GM12878 (cell line): ENCODE measurements at regions not wholly inside any gene's neighbourhood (a gene's known extent, or its start where the extent isn't known, plus 50 kb on each side); places are given as distances from the start of the nearest gene placed in this dataset.
A peak's percentile ranks its signal among the peaks of the same experiment; 100 is the strongest.

Experiments used
- ATAC-seq: fragments of 200-7000 bp; cut with Tn5 transposase; 3 replicates; pipeline ENCODE4 v1.9.1; 2020; ENCODE audit warnings: mild to moderate bottlenecking, moderate library complexity
- BruUV-seq: library from RNA; stranded (reverse); fragments of 400-500 nt; replicated peaks from 2 replicates; lab custom pipeline; 2021; lab: Mats Ljungman, UMichigan
- CTCF ChIA-PET: fragments of 300-600 bp; sonication (Branson Sonifier 250); formaldehyde crosslinking; extraction: SDS; loops from one replicate; lab custom pipeline; 2021; ENCODE audit warnings: inconsistent platforms; lab: Yijun Ruan, JAX
- POLR2A ChIA-PET: fragments of 350-600 bp; formaldehyde crosslinking; extraction: SDS; loops from one replicate; lab custom pipeline; 2021; ENCODE audit warnings: inconsistent platforms; lab: Charles Lee
- RAD21 ChIA-PET: fragments of 300-600 bp; sonication (Branson Sonifier 250); formaldehyde crosslinking; loops from one replicate; lab custom pipeline; 2023; ENCODE audit warnings: antibody characterized with exemption; ENCODE audit not compliant: unreplicated experiment; lab: Charles Lee
- SMC1A ChIA-PET: fragments of 300-600 bp; sonication (Branson Sonifier 250); formaldehyde crosslinking; loops from one replicate; lab custom pipeline; 2023; ENCODE audit not compliant: unreplicated experiment, uncharacterized antibody; lab: Charles Lee
- DNase-seq: peaks from one replicate; pipeline ENCODE4 v3.0.0-alpha.2; 2011; ENCODE audit warnings: low read depth, low spot score
- FAIRE-seq: peaks from 3 replicates; lab custom pipeline; 2011; peaks lifted over from hg19 to GRCh38; lab: Jason Lieb, UNC
- H2AFZ ChIP-seq: 2 replicates; pipeline ENCODE4 v1.6.0; 2011; ENCODE audit warnings: low read depth, low read length, control low read depth; ENCODE audit not compliant: control insufficient read depth
- H3K27ac ChIP-seq: 2 replicates; pipeline ENCODE4 v1.5.1; 2011; ENCODE audit warnings: control low read depth; ENCODE audit not compliant: control insufficient read depth, insufficient read depth
- H3K27me3 ChIP-seq, 2 experiments: replicated peaks in 1 of 2; 2 replicates each; pipeline versions ENCODE4 v1.6.0 to v1.6.1; 2011; ENCODE audit warnings: low read length in 1 of 2; ENCODE audit not compliant: control insufficient read depth in 2 of 2, insufficient read depth in 2 of 2
- H3K36me3 ChIP-seq, 2 experiments: 2 replicates each; pipeline ENCODE4 v1.5.1; 2011; ENCODE audit warnings: low read length in 1 of 2; ENCODE audit not compliant: control insufficient read depth in 2 of 2, insufficient read depth in 2 of 2
- H3K4me1 ChIP-seq: 2 replicates; pipeline ENCODE4 v1.6.1; 2011; ENCODE audit warnings: mild to moderate bottlenecking, low read length, moderate library complexity, mixed read lengths; ENCODE audit not compliant: control insufficient read depth, insufficient read depth
- H3K4me2 ChIP-seq: 2 replicates; pipeline ENCODE4 v1.6.0; 2011; ENCODE audit warnings: control low read depth; ENCODE audit not compliant: control insufficient read depth, insufficient read depth
- H3K4me3 ChIP-seq: fragments of 200-600 bp; sonication (generic); 2 replicates; pipeline ENCODE4 v1.5.1; 2016
- H3K79me2 ChIP-seq: 2 replicates; pipeline ENCODE4 v1.6.0; 2011; ENCODE audit warnings: low read length; ENCODE audit not compliant: control insufficient read depth, insufficient read depth
- H3K9ac ChIP-seq: 2 replicates; pipeline ENCODE4 v1.8.0; 2011; ENCODE audit warnings: low read length, control low read depth, mixed read lengths; ENCODE audit not compliant: control insufficient read depth, insufficient read depth
- H3K9me3 ChIP-seq: replicated peaks from 3 replicates; pipeline ENCODE4 v1.5.1; 2011; ENCODE audit warnings: mild to moderate bottlenecking, low read length; ENCODE audit not compliant: control insufficient read depth, insufficient read depth
- H4K20me1 ChIP-seq: 2 replicates; pipeline ENCODE4 v1.6.0; 2011; ENCODE audit not compliant: control insufficient read depth, insufficient read depth
- CBX5 ChIP-seq: sonication (generic); IDR thresholded peaks from 2 replicates; pipeline ENCODE4 v1.6.1; 2016; ENCODE audit warnings: low read depth, moderate library complexity, mild to moderate bottlenecking, inconsistent platforms
- CTCF ChIP-seq, 3 experiments: IDR thresholded peaks in 2 of 3; conservative IDR thresholded peaks in 1 of 3; 2 replicates each; pipeline ENCODE4 v1.5.1; 2011; ENCODE audit warnings: low read depth in 3 of 3, low read length in 3 of 3, mild to moderate bottlenecking in 3 of 3, control low read depth in 2 of 3, moderate library complexity in 2 of 3, inconsistent platforms in 1 of 3, mixed read lengths in 1 of 3; ENCODE audit not compliant: control insufficient read depth in 2 of 3, insufficient read depth in 1 of 3; ENCODE audit errors: extremely low read depth in 1 of 3
- EED ChIP-seq: sonication (generic); IDR thresholded peaks from 2 replicates; pipeline ENCODE4 v1.6.1; 2016; ENCODE audit warnings: antibody characterized with exemption, low read depth
- HCFC1 ChIP-seq: fragments of 150-350 bp; IDR thresholded peaks from 2 replicates; pipeline ENCODE4 v1.6.1; 2014; ENCODE audit warnings: low read length
- IKZF2 ChIP-seq, 2 experiments: fragments of 450-650 bp; IDR thresholded peaks; 2 replicates each; pipeline ENCODE4 v1.6.1; 2017; ENCODE audit warnings: mild to moderate bottlenecking in 2 of 2, moderate library complexity in 2 of 2
- KAT2A ChIP-seq: conservative IDR thresholded peaks from 2 replicates; pipeline ENCODE4 v1.6.1; 2011; ENCODE audit warnings: low read depth, low read length; ENCODE audit not compliant: control insufficient read depth
- NRF1 ChIP-seq: conservative IDR thresholded peaks from 2 replicates; pipeline ENCODE4 v1.6.1; 2011; ENCODE audit warnings: mild to moderate bottlenecking, low read depth, low read length, improper control_type of control experiment
- PAX5 ChIP-seq: IDR thresholded peaks from 2 replicates; pipeline ENCODE4 v1.6.1; 2011; ENCODE audit warnings: low read depth, low read length, borderline replicate concordance
- RELA ChIP-seq: fragments of 450-650 bp; IDR thresholded peaks from 2 replicates; pipeline ENCODE4 v1.8.0; 2014; ENCODE audit warnings: borderline replicate concordance; ENCODE audit not compliant: partially characterized antibody
- SPI1 ChIP-seq: IDR thresholded peaks from 2 replicates; pipeline ENCODE4 v1.6.1; 2011; ENCODE audit warnings: low read depth, mild to moderate bottlenecking, low read length, moderate library complexity, borderline replicate concordance; ENCODE audit not compliant: insufficient read depth
- ZBTB33 ChIP-seq: fragments of 450-650 bp; IDR thresholded peaks from 2 replicates; pipeline ENCODE4 v1.6.1; 2017; ENCODE audit warnings: mild to moderate bottlenecking
- ZNF384 ChIP-seq: IDR thresholded peaks from 2 replicates; pipeline ENCODE4 v1.6.1; 2012; ENCODE audit warnings: low read depth, mild to moderate bottlenecking, low read length, improper control_type of control experiment, borderline replicate concordance
- WGBS: methylation state at CpG from one replicate; pipeline ENCODE4 v1.1.6; 2016; ENCODE audit warnings: low lambda C conversion rate; ENCODE audit not compliant: insufficient replicate concordance, insufficient coverage; ENCODE audit errors: missing lambda C conversion rate; 5-methylcytosine and 5-hydroxymethylcytosine counted together
- in situ Hi-C: fragments of 300-500 bp; cut with MboI; formaldehyde crosslinking; loops from 9 replicates; pipeline ENCODE4 v1.14.3; 2018; ENCODE audit warnings: mixed read lengths
- intact Hi-C: fragments of 100-400 bp; cut with micrococcal nuclease; formaldehyde crosslinking; loops from one replicate; pipeline ENCODE4 v1.14.2; 2022; ENCODE audit not compliant: unreplicated experiment

DNA sequence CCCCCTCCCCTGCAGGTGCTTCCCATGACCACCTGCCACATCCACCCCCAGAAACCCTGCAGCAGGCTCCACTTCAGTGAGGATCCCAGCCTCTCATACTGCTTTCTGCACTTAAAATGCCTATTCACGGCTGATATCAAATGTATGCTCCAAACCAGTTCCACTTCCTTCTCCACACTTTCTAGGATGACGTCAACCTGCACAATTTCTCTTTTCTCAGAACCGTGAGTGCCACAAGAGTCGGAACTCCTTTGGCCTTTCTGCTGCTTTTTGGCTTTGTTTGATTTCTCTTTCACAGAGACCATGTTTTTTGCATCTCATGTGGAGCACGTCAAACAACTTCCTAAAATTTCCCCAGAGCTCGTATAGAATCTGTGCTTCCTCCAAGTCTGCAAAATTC is 378.8 kb upstream of the TNRC6C start (continued):
- TF ChIP-seq SPI1: peak; percentile 70; the same call in 1 of the 2 replicates

DNA sequence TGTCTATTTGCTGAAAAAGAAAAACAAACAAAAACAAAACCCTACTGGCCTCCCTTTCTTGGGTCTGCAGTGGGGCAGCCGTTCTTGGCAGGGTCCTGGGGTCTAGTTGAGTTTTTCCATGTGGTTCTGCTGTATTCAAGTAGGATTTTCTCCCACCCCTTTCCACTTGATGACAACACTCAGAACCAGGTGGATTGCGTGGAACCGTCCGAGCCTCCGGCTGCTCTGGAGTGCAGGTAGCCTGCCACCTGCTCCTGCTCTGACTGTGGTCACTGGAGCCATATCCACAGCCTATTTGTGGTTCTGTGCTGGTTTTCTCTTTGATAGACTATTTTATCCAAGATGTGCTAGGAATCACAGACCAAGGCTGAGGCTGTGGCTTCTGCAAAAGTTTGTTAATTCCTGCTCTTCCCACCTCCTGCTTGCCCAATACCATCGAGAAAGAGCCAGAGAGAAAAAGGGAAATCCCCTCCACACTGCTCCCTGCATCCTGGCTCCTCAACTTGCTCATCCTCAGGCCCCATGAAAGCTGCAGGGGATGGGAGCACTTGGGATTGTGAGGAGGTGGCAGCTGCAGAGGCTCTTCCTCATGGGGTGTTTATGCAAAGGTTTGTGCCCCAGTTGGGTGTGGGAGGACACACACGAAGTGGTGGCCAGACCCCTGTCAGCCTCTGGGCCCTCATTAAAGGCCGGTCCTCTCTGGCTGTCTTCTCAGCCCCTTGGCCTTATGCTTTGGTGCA is 377.8 kb upstream of the TNRC6C start:
- SMC1A ChIA-PET: no interaction called here
- TF ChIP-seq EED (no peak), IKZF2 (IDR thresholded peaks at IDR 0.05) (no peak), NRF1 (no peak)
- 36% methylated on average over 8 of the region's 8 CpGs for WGBS
- no peak overlapping the region for H2AFZ ChIP-seq
- H3K79me2 ChIP-seq: no peaks in the 10 kb centered on the region
- H3K9ac ChIP-seq: no peak overlapping the region
- H3K4me3 ChIP-seq: no peak overlapping the region
- BruUV-seq: no TSS peak
- no peaks in the 10 kb centered on the region for H4K20me1 ChIP-seq
- H3K9me3 ChIP-seq: no peaks in the 10 kb centered on the region
- in situ Hi-C loops: no loop called here
- RAD21 ChIA-PET: no interaction called here
- POLR2A ChIA-PET: no interaction called here
- no peaks in the 10 kb centered on the region for H3K36me3 ChIP-seq
- intact Hi-C loops: no loop called here
- no peak overlapping the region for H3K27ac ChIP-seq
- DNase-seq: no peak
- CTCF ChIA-PET: interaction anchor here (0.6 kb wide), 1 partner anchor 383 kb away, joined by 3 read pairs; no protein-coding TSS in a partner anchor
- no peak for FAIRE-seq
- no peak overlapping the region for H3K4me2 ChIP-seq
- peaks cover 0 to 1% of the 10 kb centered on the region in 2 experiments; a peak in 1 of 4 replicates for H3K27me3 ChIP-seq
- ATAC-seq: no peak
- 0 out of 2 replicates have a peak, but pooled peaks cover 4% of the 10 kb centered on the region for H3K4me1 ChIP-seq

DNA sequence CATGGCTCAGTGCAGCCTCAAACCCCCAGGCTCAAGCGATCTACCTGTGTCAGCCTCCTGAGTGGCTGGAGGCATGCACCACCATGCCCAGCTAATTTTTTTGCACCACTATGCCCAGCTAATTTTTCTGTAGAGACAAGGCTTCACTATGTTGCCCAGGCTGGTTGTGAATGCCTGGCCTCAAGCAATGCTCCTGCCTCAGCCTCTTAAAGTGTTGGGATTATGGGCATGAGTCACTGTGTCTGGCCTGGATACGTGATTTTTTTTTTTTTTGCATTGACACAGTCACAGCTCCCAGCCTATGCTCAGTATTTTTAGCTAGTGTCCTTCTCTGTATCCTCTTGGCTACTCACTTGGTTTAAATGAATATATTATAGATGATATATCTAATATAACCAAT is 377.0 kb upstream of the TNRC6C start:
- H3K4me2 ChIP-seq: no peak overlapping the region
- in situ Hi-C loops (no loop called here), intact Hi-C loops (no loop called here)
- BruUV-seq: no TSS peak
- no peaks in the 10 kb centered on the region for H4K20me1 ChIP-seq
- 45% methylated on average over 2 of the region's 2 CpGs for WGBS
- CTCF ChIA-PET: interaction anchor here (0.6 kb wide), 1 partner anchor 383 kb away, joined by 3 read pairs; no protein-coding TSS in a partner anchor
- no peak overlapping the region for H3K27ac ChIP-seq
- DNase-seq: no peak
- no peaks in the 10 kb centered on the region for H3K9me3 ChIP-seq
- H3K79me2 ChIP-seq: no peaks in the 10 kb centered on the region
- no peak for FAIRE-seq
- H3K4me3 ChIP-seq: no peak overlapping the region
- H3K27me3 ChIP-seq: peaks cover 0 to 1% of the 10 kb centered on the region in 2 experiments; a peak in 1 of 4 replicates
- RAD21 ChIA-PET: no interaction called here
- POLR2A ChIA-PET: interaction anchor here (0.6 kb wide), 1 partner anchor 360 kb away, joined by 3 read pairs; no protein-coding TSS in a partner anchor
- H3K4me1 ChIP-seq: 0 out of 2 replicates have a peak, but pooled peaks cover 4% of the 10 kb centered on the region
- H3K36me3 ChIP-seq: no peaks in the 10 kb centered on the region
- no peak overlapping the region for H2AFZ ChIP-seq
- H3K9ac ChIP-seq: no peak overlapping the region
- SMC1A ChIA-PET: no interaction called here
- ATAC-seq: no peak
- TF ChIP-seq CBX5: no peak
- no peak for TF ChIP-seq HCFC1
- no peak for TF ChIP-seq ZNF384
- no peak for TF ChIP-seq CTCF (IDR thresholded peaks at IDR 0.05 in 2 of 3, conservative IDR thresholded peaks at IDR 0.05 in 1 of 3; ENCODE audit: control insufficient read depth in 2 of 3, extremely low read depth in 1 of 3, insufficient read depth in 1 of 3, low read depth in 3 of 3, low read length in 3 of 3)
- no peak for TF ChIP-seq PAX5
- TF ChIP-seq ZBTB33: no peak
- TF ChIP-seq RELA: no peak
- TF ChIP-seq KAT2A: no peak
